CD8-positive, alpha-beta memory T cell (primary cell): ENCODE measurements at regions not wholly inside any gene's neighbourhood (a gene's known extent, or its start where the extent isn't known, plus 50 kb on each side); places are given as distances from the start of the nearest gene placed in this dataset.
"Not testable (repeated sequence)": the region's sequence is repeated elsewhere in the genome, so short reads cannot be mapped to it uniquely, and the experiment has no call there.

Experiments
- CTCF ChIA-PET: fragments of 350-600 bp; sonication (Branson Sonifier 250); formaldehyde crosslinking; loops from one replicate; lab custom pipeline; 2021; ENCODE audit warnings: antibody characterized with exemption; lab: Charles Lee
- POLR2A ChIA-PET: fragments of 350-600 bp; sonication (Branson Sonifier 250); formaldehyde crosslinking; loops from one replicate; lab custom pipeline; 2021; ENCODE audit warnings: antibody characterized with exemption; lab: Charles Lee
- DNase-seq, 5 donors: peaks; one replicate each; pipeline versions ENCODE4 v3.0.0 to v3.0.0-alpha.2; 2020 to 2022; ENCODE audit warnings: mixed read lengths in 1 of 5
- H3K27ac ChIP-seq: one replicate; pipeline ENCODE4 v1.7.0; 2013; ENCODE audit warnings: low read depth, mild to moderate bottlenecking, low read length, moderate library complexity
- H3K27me3 ChIP-seq: 2 replicates; pipeline ENCODE4 v1.7.0; 2013; ENCODE audit warnings: low read length, mild to moderate bottlenecking; ENCODE audit not compliant: insufficient read depth, poor library complexity, severe bottlenecking
- H3K36me3 ChIP-seq: 2 replicates; pipeline ENCODE4 v1.7.0; 2013; ENCODE audit warnings: mild to moderate bottlenecking, low read length, moderate library complexity; ENCODE audit not compliant: insufficient read depth
- H3K4me1 ChIP-seq: 2 replicates; pipeline ENCODE4 v1.7.0; 2013; ENCODE audit warnings: mild to moderate bottlenecking, low read length, moderate library complexity; ENCODE audit not compliant: insufficient read depth
- H3K4me3 ChIP-seq: 2 replicates; pipeline ENCODE4 v1.7.0; 2013; ENCODE audit warnings: mild to moderate bottlenecking, low read length
- H3K9me3 ChIP-seq: 2 replicates; pipeline ENCODE4 v1.7.0; 2013; ENCODE audit warnings: mild to moderate bottlenecking, low read length
- H3K27ac Mint-ChIP-seq, 8 donors: one replicate each; pipeline ENCODE4 v1.8.0; 2020 to 2021; ENCODE audit warnings: mixed read lengths in 8 of 8, mild to moderate bottlenecking in 6 of 8, inconsistent platforms in 3 of 8, moderate library complexity in 3 of 8
- H3K27me3 Mint-ChIP-seq, 2 donors: one replicate each; pipeline ENCODE4 v1.8.0; 2020 to 2021; ENCODE audit warnings: mixed read lengths in 2 of 2, mild to moderate bottlenecking in 1 of 2, moderate library complexity in 1 of 2
- H3K36me3 Mint-ChIP-seq, 3 donors: one replicate each; pipeline ENCODE4 v1.8.0; 2020 to 2021; ENCODE audit warnings: mixed read lengths in 3 of 3, inconsistent platforms in 1 of 3, mild to moderate bottlenecking in 1 of 3
- H3K4me1 Mint-ChIP-seq, 3 donors: one replicate each; pipeline ENCODE4 v1.8.0; 2020 to 2021; ENCODE audit warnings: mixed read lengths in 3 of 3, inconsistent platforms in 1 of 3, mild to moderate bottlenecking in 1 of 3
- H3K4me3 Mint-ChIP-seq, 7 donors: one replicate each; pipeline ENCODE4 v1.8.0; 2020 to 2021; ENCODE audit warnings: mixed read lengths in 7 of 7, mild to moderate bottlenecking in 6 of 7, moderate library complexity in 4 of 7, inconsistent platforms in 2 of 7
- H3K9me3 Mint-ChIP-seq, 5 donors: one replicate each; pipeline ENCODE4 v1.8.0; 2020 to 2022; ENCODE audit warnings: mixed read lengths in 5 of 5, mild to moderate bottlenecking in 3 of 5, moderate library complexity in 2 of 5, inconsistent platforms in 1 of 5

GRCh38 chr14:104305511-104306449, 167.4 kb downstream of the KIF26A start:
- H3K9me3 Mint-ChIP-seq: peaks cover 0 to 7% (median 0%) of the 10 kb centered on the region in 5 donors
- H3K36me3 Mint-ChIP-seq: peaks cover 0 to 2% (median 0%) of the 10 kb centered on the region in 3 donors
- DNase-seq: peak in 1 of 5 donors; percentile 42
- no peak overlapping the region for H3K4me3 Mint-ChIP-seq
- no peaks in the 10 kb centered on the region for H3K36me3 ChIP-seq
- H3K4me3 ChIP-seq: no peak overlapping the region
- no peaks in the 10 kb centered on the region for H3K4me1 ChIP-seq
- no peaks in the 10 kb centered on the region for H3K9me3 ChIP-seq
- H3K27me3 Mint-ChIP-seq: peaks cover 0 to 3% of the 10 kb centered on the region in 2 donors
- no peaks in the 10 kb centered on the region for H3K4me1 Mint-ChIP-seq
- CTCF ChIA-PET: no interaction called here
- no peak overlapping the region for H3K27ac ChIP-seq
- peak overlapping the region in 3 of 8 donors; percentile 43 to 61 (median 47) for H3K27ac Mint-ChIP-seq
- POLR2A ChIA-PET: no interaction called here
- no peaks in the 10 kb centered on the region for H3K27me3 ChIP-seq

- Histone ChIP-seq H3K9me3 (no peaks in the 10 kb centered on the region), H3K4me1 (no peaks in the 10 kb centered on the region), H3K27me3 (no peaks in the 10 kb centered on the region), H3K36me3 (no peaks in the 10 kb centered on the region), H3K4me3 (no peak overlapping the region), H3K27ac (no peak overlapping the region)
- DNase-seq: peak in 1 of 5 donors; percentile 24
- ChIA-PET CTCF (no interaction called here), POLR2A (no interaction called here)
- H3K9me3 Mint-ChIP-seq: peaks cover 0 to 4% (median 3%) of the 10 kb centered on the region in 5 donors
- H3K36me3 Mint-ChIP-seq: no peaks in the 10 kb centered on the region
- no peaks in the 10 kb centered on the region for H3K4me1 Mint-ChIP-seq
- peaks cover 0 to 3% of the 10 kb centered on the region in 2 donors for H3K27me3 Mint-ChIP-seq
- no peak overlapping the region for H3K27ac Mint-ChIP-seq
- H3K4me3 Mint-ChIP-seq: no peak overlapping the region
These were observed 168.2 kb downstream of the KIF26A start for GRCh38 chr14:104306450-104307040.

- Mint-ChIP-seq H3K36me3 (no peaks in the 10 kb centered on the region), H3K9me3 (peaks cover 0 to 4% (median 3%) of the 10 kb centered on the region in 5 donors), H3K4me3 (no peak overlapping the region), H3K4me1 (no peaks in the 10 kb centered on the region), H3K27ac (no peak overlapping the region), H3K27me3 (peaks cover 0 to 3% of the 10 kb centered on the region in 2 donors)
- Histone ChIP-seq H3K36me3 (no peaks in the 10 kb centered on the region), H3K9me3 (no peaks in the 10 kb centered on the region), H3K27me3 (no peaks in the 10 kb centered on the region), H3K27ac (no peak overlapping the region), H3K4me1 (no peaks in the 10 kb centered on the region), H3K4me3 (no peak overlapping the region)
- ChIA-PET CTCF (no interaction called here), POLR2A (no interaction called here)
- peak in 1 of 5 donors; percentile 43 for DNase-seq
These were observed 168.8 kb downstream of the KIF26A start for GRCh38 chr14:104307246-104307626.

- no peaks in the 10 kb centered on the region for H3K9me3 ChIP-seq
- POLR2A ChIA-PET: no interaction called here
- H3K4me1 Mint-ChIP-seq: no peaks in the 10 kb centered on the region
- no peaks in the 10 kb centered on the region for H3K36me3 ChIP-seq
- CTCF ChIA-PET: no interaction called here
- no peak overlapping the region for H3K27ac ChIP-seq
- H3K4me3 ChIP-seq: no peak overlapping the region
- no peaks in the 10 kb centered on the region for H3K27me3 ChIP-seq
- no peak overlapping the region for H3K27ac Mint-ChIP-seq
- H3K4me1 ChIP-seq: no peaks in the 10 kb centered on the region
- H3K27me3 Mint-ChIP-seq: peaks cover 0 to 3% of the 10 kb centered on the region in 2 donors
- peak in 1 of 5 donors; percentile 13 for DNase-seq
- H3K4me3 Mint-ChIP-seq: no peak overlapping the region
- H3K36me3 Mint-ChIP-seq: no peaks in the 10 kb centered on the region
- peaks cover 0 to 4% (median 3%) of the 10 kb centered on the region in 5 donors for H3K9me3 Mint-ChIP-seq
These were observed 169.4 kb downstream of the KIF26A start for GRCh38 chr14:104307627-104308401.

GRCh38 chr14:104308534-104308933, 170.1 kb downstream of the KIF26A start:
- POLR2A ChIA-PET, H3K4me3 ChIP-seq, H3K4me1 Mint-ChIP-seq, H3K9me3 Mint-ChIP-seq, H3K27ac ChIP-seq, DNase-seq, H3K27me3 Mint-ChIP-seq, H3K4me1 ChIP-seq, H3K9me3 ChIP-seq, H3K27ac Mint-ChIP-seq, H3K36me3 Mint-ChIP-seq, H3K36me3 ChIP-seq, CTCF ChIA-PET, H3K4me3 Mint-ChIP-seq, H3K27me3 ChIP-seq: not testable (repeated sequence)

GRCh38 chr14:104309657-104310369, 171.4 kb downstream of the KIF26A start:
- no peak overlapping the region for H3K4me3 ChIP-seq
- Mint-ChIP-seq H3K36me3 (no peaks in the 10 kb centered on the region), H3K27me3 (peaks cover 0 to 1% of the 10 kb centered on the region in 2 donors), H3K4me3 (no peak overlapping the region), H3K9me3 (peaks cover 0 to 4% (median 3%) of the 10 kb centered on the region in 5 donors), H3K4me1 (no peaks in the 10 kb centered on the region), H3K27ac (peak overlapping the region in 1 of 8 donors; percentile 67)
- no peak overlapping the region for H3K27ac ChIP-seq
- no peaks in the 10 kb centered on the region for H3K4me1 ChIP-seq
- CTCF ChIA-PET: no interaction called here
- no peaks in the 10 kb centered on the region for H3K27me3 ChIP-seq
- H3K9me3 ChIP-seq: no peaks in the 10 kb centered on the region
- POLR2A ChIA-PET: no interaction called here
- peak in 1 of 5 donors; percentile 20 for DNase-seq
- H3K36me3 ChIP-seq: no peaks in the 10 kb centered on the region

- DNase-seq: no peak
- H3K27ac Mint-ChIP-seq: peak overlapping the region in 2 of 8 donors; percentile 38 to 86
- no peaks in the 10 kb centered on the region for H3K36me3 Mint-ChIP-seq
- H3K4me1 ChIP-seq: no peaks in the 10 kb centered on the region
- POLR2A ChIA-PET: no interaction called here
- no peaks in the 10 kb centered on the region for H3K4me1 Mint-ChIP-seq
- H3K27me3 Mint-ChIP-seq: peaks cover 0 to 1% of the 10 kb centered on the region in 2 donors
- H3K27me3 ChIP-seq: no peaks in the 10 kb centered on the region
- no peaks in the 10 kb centered on the region for H3K9me3 ChIP-seq
- no peak overlapping the region for H3K27ac ChIP-seq
- no peaks in the 10 kb centered on the region for H3K36me3 ChIP-seq
- peaks cover 0 to 4% (median 3%) of the 10 kb centered on the region in 5 donors for H3K9me3 Mint-ChIP-seq
- no peak overlapping the region for H3K4me3 ChIP-seq
- CTCF ChIA-PET: no interaction called here
- H3K4me3 Mint-ChIP-seq: no peak overlapping the region
These were observed 173.0 kb downstream of the KIF26A start for GRCh38 chr14:104311358-104311757.
